ENCODE measurements at regions not wholly inside any gene's neighbourhood (a gene's known extent, or its start where the extent isn't known, plus 50 kb on each side); places are given as distances from the start of the nearest gene placed in this dataset.

DNA sequence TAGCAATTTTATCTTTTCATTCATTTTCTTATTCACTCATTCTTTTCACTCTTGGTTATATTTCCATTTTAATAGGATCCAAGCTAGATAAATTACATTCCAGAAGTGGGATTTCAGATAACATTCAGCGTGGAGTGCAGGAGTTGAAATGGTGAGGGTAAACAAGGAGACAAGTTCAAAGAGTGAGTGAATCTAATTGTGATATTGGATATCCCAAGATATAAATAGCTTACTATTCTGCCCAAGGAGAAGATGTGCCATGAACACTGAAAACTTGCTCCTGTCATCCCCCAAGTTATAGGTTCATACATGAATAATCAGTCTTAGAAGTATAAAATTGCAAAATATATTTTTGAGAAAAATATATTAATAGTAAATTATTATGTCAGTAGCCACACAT lies 459.3 kb downstream of the CETN3 start:
- TF ChIP-seq, protein P1, sequence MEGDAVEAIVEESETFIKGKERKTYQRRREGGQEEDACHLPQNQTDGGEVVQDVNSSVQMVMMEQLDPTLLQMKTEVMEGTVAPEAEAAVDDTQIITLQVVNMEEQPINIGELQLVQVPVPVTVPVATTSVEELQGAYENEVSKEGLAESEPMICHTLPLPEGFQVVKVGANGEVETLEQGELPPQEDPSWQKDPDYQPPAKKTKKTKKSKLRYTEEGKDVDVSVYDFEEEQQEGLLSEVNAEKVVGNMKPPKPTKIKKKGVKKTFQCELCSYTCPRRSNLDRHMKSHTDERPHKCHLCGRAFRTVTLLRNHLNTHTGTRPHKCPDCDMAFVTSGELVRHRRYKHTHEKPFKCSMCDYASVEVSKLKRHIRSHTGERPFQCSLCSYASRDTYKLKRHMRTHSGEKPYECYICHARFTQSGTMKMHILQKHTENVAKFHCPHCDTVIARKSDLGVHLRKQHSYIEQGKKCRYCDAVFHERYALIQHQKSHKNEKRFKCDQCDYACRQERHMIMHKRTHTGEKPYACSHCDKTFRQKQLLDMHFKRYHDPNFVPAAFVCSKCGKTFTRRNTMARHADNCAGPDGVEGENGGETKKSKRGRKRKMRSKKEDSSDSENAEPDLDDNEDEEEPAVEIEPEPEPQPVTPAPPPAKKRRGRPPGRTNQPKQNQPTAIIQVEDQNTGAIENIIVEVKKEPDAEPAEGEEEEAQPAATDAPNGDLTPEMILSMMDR (IDR thresholded peaks at IDR 0.05): no peak
- TF ChIP-seq POLR2A (IDR thresholded peaks at IDR 0.05): no peak
